GM21619 (cell line): ENCODE measurements at regions not wholly inside any gene's neighbourhood (a gene's known extent, or its start where the extent isn't known, plus 50 kb on each side); places are given as distances from the start of the nearest gene placed in this dataset.

Source experiments
- ATAC-seq: cut with Tn5 transposase; IDR thresholded peaks from one replicate; pipeline ENCODE4 v1.9.1; 2021; ENCODE audit not compliant: unreplicated experiment

DNA sequence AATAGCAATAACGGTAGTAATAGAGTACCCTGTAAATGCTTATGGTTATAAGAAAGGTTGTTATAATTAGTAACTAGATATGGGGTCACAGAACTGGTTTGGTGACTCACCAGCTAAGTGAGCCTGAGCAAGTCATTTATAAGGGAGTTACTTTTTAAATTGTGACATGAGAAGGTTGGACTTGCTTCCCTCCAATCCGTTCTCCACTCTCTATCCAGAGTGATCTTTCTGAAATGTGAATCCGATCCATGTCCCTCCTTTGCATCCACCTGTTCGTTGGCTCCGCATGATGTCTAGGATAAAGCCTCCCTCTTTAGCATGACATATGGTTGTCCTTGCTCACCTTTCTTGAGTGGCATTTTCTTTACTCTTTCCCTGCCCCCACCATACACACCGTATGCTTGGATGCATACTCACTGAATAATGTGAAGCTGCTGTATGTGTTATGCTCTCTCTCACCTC, 83.1 kb downstream of the CDC42EP3 start:
- no peak for ATAC-seq

DNA sequence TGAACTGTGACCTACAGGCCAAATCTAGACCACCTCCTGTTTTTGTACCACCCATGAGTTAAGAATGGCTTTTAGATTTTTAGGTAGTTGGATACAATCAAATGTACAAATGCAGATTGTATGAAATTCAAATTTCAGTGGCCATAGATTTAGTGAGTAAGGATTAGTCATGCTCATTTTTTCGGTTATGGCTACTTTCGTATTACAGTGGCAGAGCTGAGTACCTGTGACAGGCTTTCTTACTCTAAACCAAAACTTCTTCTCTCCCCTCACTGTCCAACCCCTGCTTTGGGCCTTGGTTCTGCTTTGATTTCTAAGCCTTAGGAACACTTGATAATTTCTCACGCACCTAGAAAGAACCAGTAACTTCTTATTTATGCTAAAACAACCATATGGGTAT, 82.1 kb downstream of the CDC42EP3 start:
- no peak for ATAC-seq

DNA sequence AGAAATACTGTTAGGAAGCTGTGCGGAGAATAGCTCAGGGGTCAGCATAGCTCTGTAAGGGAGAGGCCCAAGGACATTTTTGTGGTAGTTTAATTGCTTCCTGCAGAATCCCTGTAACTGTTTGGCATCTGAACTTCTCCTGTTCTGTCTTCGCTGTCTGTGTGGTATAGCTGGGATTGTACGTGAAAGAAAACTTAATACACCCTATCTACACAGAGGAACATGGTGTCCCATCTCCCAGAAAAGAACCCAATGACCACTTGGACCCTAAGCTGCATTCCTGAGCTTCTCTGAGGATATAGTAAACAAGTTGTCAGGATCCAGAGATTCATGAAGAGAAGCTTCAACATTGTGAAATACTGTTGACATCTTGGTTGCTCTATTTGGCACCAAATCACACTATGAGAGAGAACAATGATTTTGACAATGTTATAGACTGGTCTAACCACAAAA, 81.3 kb downstream of the CDC42EP3 start:
- no peak for ATAC-seq
